Stimulated activated effector memory CD8-positive, alpha-beta T cell treated with anti-CD3 and anti-CD28 coated beads, Interleukin-12 subunit alpha, Interleukin-12 subunit beta, amount 100 ng/mL, for 72 hours (primary cell): ENCODE measurements at regions not wholly inside any gene's neighbourhood (a gene's known extent, or its start where the extent isn't known, plus 50 kb on each side); places are given as distances from the start of the nearest gene placed in this dataset.
"Not testable (repeated sequence)": the region's sequence is repeated elsewhere in the genome, so short reads cannot be mapped to it uniquely, and the experiment has no call there.

Experiments
- ATAC-seq: fragments of 150-1000 bp; cut with Tn5 transposase; 2 replicates; pipeline ENCODE4 v1.10.0; 2021
- DNase-seq, 2 donors: peaks; one replicate each; pipeline ENCODE4 v3.0.0; 2021 to 2022; ENCODE audit warnings: low spot score in 2 of 2
- H3K27ac Mint-ChIP-seq: one replicate; pipeline ENCODE4 v1.8.0; 2022; ENCODE audit warnings: mild to moderate bottlenecking, mixed read lengths
- H3K36me3 Mint-ChIP-seq: one replicate; pipeline ENCODE4 v1.8.0; 2022; ENCODE audit warnings: mild to moderate bottlenecking, mixed read lengths
- H3K4me1 Mint-ChIP-seq: one replicate; pipeline ENCODE4 v1.8.0; 2022; ENCODE audit warnings: mixed read lengths
- H3K4me3 Mint-ChIP-seq: one replicate; pipeline ENCODE4 v1.8.0; 2022; ENCODE audit warnings: mild to moderate bottlenecking, mixed read lengths
- H3K9me3 Mint-ChIP-seq: one replicate; pipeline ENCODE4 v1.8.0; 2022; ENCODE audit warnings: mixed read lengths

DNA sequence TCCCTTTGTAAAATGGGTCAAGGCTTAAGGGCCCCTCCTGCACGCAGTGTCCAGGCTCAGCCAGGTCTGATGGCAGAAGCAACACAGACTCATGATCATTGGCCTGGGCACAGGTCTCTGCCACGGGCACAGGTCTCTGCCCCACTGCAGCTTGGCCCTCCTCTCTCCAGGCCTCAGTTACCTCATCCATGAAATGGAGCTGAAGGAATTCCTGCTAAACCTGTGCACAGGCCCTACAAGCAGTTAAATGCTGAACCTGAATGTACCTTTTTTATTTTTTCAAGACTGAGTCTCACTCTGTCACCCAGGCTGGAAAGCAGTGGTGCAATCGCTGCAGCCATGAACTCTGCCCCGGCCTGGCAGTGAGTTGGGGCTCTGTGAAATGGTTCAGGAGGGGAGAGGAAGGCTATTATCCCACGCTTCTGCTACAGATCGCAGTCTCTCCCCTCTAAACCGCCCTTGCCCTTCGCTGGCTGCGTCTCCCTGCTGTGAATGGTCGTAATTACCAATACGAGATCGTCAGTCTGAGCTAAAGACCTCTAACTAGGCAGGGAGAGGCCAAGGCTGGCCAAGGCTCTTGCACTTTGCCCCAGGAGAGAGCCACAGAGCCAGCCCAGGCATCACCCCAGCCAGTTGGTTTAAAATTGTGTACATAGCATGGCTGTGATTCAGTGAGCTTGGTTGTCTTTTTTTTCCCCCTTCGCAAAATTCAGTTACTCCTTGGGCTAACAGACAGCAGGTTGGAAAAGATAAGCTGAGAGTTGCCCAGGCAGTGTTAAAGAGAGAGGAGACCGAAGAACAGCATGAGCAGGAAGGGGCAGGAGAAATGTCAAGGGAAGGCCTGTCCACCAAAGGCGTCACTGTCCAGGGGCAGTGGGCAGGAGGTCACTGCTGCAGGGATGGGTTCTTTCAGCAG is 93.0 kb upstream of the KCTD7 start:
- ATAC-seq (no peak), DNase-seq (no peak)
- H3K4me1 Mint-ChIP-seq, result peaks cover 4% of the 10 kb centered on the region
- peaks cover 6% of the 10 kb centered on the region for H3K36me3 Mint-ChIP-seq
- H3K4me3 Mint-ChIP-seq, result no peak overlapping the region
- H3K9me3 Mint-ChIP-seq, result no peaks in the 10 kb centered on the region
- no peak overlapping the region for H3K27ac Mint-ChIP-seq

DNA sequence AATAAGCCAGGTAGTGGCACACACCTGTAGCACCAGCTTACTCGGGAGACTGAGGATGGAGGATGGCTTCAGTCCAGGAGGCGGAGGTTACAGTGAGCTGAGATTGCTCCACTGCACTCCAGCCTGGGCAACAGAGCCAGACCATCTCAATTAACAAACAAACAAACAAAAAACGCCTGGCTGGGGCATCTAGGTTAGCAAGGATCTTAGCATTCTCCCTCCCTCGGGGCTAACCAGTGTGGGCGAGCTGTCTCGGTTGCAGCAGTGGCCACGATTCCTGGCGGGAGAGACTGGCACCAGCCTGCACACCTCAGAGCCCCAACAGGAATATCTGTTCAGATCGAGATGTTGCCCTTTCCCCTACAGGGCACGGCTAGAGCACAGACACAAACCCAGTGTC is 91.3 kb upstream of the KCTD7 start:
- Mint-ChIP-seq H3K27ac (no peak overlapping the region), H3K4me1 (peaks cover 10% of the 10 kb centered on the region), H3K4me3 (no peak overlapping the region), H3K36me3 (peaks cover 12% of the 10 kb centered on the region), H3K9me3 (no peaks in the 10 kb centered on the region)
- ATAC-seq (no peak), DNase-seq (no peak)

DNA sequence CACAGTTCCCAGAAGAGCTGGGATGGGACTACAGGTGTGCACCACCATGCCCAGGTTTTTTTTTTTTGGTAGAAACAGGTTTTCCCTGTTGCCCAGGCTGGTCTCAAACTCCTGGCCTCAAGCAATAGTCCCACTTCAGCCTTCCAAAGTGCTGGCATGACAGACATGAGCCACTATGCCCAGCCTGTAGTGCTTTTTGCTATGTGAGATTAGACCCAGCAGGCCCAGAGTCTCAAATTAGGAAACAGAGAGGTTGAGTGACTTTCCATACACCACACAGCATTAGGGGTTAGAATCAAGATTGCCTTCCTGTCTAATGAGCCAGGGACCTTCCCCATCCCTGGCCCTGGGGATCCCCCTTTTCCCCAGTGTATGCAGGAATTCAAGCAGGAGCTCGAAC is 90.8 kb upstream of the KCTD7 start:
- no peak overlapping the region for H3K27ac Mint-ChIP-seq
- DNase-seq, result no peak
- no peak for ATAC-seq
- peaks cover 10% of the 10 kb centered on the region for H3K4me1 Mint-ChIP-seq
- no peaks in the 10 kb centered on the region for H3K9me3 Mint-ChIP-seq
- peaks cover 17% of the 10 kb centered on the region for H3K36me3 Mint-ChIP-seq
- H3K4me3 Mint-ChIP-seq, result no peak overlapping the region

DNA sequence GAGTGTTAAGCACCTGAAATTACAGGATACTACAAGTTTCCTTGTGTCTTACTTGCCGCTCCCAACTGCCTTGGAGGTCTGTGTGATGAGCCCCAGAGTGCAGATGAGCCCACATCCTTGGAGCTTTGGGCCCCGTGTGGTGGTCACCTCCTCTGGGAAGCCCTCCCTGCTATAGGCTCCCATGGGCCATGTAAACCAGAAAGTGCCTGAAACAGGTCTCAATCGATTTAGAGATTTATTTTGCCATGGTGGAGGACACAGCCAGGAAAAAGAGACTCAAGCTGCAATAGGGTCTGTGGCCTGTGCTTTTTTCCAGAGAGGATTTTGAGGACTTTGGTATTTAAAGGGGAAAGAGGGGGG is 89.4 kb upstream of the KCTD7 start:
- DNase-seq (no peak), ATAC-seq (no peak)
- H3K36me3 Mint-ChIP-seq, result peaks cover 26% of the 10 kb centered on the region
- peak overlapping the region; percentile 35 for H3K27ac Mint-ChIP-seq
- peaks cover 10% of the 10 kb centered on the region for H3K4me1 Mint-ChIP-seq
- no peaks in the 10 kb centered on the region for H3K9me3 Mint-ChIP-seq
- H3K4me3 Mint-ChIP-seq, result no peak overlapping the region

DNA sequence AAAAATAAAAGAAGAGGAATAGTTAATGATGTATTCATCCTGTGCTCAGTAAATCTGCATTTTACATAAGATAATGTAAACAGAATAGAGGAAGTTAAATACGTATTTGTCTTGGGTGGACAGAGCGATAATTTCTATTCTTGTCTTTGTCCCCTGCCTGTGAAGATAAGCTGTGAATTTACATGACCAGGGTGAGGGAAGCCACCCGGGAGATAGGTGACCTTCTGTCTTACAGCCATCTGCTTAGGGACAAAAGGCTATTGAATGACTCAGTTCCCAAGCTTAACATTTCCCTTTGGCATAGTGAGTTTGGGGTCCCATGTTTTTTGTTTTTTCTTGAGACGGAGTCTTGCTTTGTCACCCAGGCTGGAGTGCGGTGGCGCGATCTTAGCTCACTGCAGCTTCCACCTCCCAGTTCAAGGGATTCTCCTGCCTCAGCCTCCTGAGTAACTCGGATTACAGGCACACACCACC is 88.7 kb upstream of the KCTD7 start:
- no peak for ATAC-seq

DNA sequence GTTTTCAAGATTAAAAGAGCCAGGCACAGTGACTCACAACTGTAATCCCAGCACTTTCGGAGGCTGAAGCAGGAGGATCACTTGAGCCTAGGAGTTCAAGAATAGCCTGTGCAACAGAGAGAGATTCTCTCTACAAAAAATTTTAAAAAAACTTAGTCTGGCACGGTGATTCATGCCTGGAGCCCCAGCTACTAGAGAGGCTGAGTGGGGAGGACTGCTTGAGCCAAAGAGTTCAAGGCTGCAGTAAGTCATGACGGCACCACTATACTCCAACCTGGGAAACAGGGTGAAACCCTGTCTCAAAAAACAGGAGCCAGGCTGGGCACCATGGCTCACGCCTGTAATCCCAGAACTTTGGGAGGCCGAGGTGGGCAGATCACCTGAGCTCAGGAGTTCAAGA is 86.6 kb upstream of the KCTD7 start:
- Mint-ChIP-seq H3K4me1 (peaks cover 10% of the 10 kb centered on the region), H3K9me3 (no peaks in the 10 kb centered on the region), H3K4me3 (no peak overlapping the region), H3K27ac (peak overlapping the region; percentile 87), H3K36me3 (peaks cover 49% of the 10 kb centered on the region)
- DNase-seq, result no peak
- no peak for ATAC-seq

More for the DNA sequence above, 88.7 kb upstream of the KCTD7 start:
- H3K9me3 Mint-ChIP-seq, result no peaks in the 10 kb centered on the region
- H3K4me1 Mint-ChIP-seq, result peaks cover 10% of the 10 kb centered on the region
- no peak overlapping the region for H3K27ac Mint-ChIP-seq
- DNase-seq, result no peak
- no peak overlapping the region for H3K4me3 Mint-ChIP-seq
- H3K36me3 Mint-ChIP-seq, result peaks cover 28% of the 10 kb centered on the region

DNA sequence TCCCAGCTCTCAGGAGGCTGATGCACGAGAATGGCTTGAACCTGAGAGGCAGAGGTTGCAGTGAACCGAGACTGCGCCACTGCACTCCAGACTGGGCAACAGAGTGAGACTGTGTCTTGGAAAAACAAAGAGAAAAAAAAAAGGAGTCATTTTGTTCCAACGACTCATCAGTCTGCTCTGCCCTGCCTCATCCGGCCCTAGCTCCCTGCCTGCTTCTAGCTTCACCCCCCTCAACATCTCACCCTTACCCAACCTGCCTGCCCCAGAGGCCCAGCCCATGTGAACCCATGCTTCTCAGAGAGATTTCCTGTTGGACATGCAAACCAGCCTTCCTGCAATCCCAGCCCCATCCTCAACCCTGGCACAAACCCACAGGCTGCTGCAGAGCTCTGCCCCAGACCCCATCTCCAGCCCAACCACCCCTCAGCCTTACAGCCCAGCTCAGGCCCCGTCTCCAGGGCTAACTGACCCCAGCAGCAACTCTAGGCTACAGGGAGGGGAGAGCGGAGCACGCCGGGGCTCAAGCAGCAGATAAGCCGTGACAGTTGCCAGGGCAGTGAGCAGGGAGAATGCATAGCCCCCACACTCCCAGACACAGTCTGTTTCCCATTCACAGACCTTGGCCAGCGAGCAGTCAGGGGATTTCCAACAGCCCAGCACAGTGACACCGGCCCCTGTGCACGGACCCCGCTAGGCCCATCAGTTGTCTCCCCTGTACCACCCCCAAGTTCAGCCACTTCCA is 86.0 kb upstream of the KCTD7 start:
- no peak for DNase-seq
- Mint-ChIP-seq H3K27ac (peak overlapping the region; percentile 68), H3K36me3 (peaks cover 56% of the 10 kb centered on the region), H3K4me1 (peaks cover 10% of the 10 kb centered on the region), H3K9me3 (no peaks in the 10 kb centered on the region), H3K4me3 (no peak overlapping the region)
- ATAC-seq, result peak; percentile 55

DNA sequence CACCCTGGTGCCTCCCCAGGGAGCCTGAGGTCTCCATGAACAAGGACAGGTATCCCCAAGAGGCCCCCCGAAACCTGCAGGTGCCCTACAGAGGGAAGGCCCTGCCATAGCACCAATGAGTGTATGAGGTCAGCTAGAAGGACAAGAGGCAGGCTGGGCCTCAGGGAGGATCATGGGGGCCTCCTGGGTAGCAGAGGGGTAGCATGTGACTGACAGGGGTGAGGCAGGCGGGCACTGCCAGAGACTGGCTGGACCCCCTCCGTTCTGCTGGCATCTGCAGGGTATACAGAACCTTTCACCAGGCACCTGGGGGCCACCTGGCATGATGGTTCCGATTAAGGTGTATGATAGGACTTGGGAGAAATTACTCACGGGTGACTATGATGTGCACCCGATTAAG is 79.2 kb upstream of the KCTD7 start:
- ATAC-seq (no peak), DNase-seq (no peak)
- H3K4me3 Mint-ChIP-seq, result no peak overlapping the region
- no peaks in the 10 kb centered on the region for H3K4me1 Mint-ChIP-seq
- H3K27ac Mint-ChIP-seq, result no peak overlapping the region
- H3K36me3 Mint-ChIP-seq, result peaks cover 98% of the 10 kb centered on the region
- no peaks in the 10 kb centered on the region for H3K9me3 Mint-ChIP-seq

DNA sequence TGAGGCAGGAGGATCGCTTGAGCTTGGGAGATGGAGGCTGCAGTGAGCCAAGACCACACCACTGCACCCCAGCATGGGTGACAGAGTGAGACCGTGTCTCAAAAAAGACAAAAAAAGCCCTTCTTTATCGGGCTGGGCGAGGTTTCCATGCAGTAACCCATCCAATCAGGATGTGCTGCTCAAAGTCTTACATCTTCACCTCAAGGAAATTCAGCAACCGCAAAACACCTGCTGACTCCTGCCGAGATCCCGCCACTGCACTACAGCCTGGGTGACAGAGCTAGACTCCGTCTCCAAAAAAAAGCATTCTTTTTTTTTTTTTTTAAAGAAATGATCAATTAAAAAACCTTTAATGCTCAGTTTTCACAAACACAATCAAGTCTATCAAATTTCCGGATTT is 75.7 kb upstream of the KCTD7 start:
- no peak overlapping the region for H3K27ac Mint-ChIP-seq
- H3K9me3 Mint-ChIP-seq, result no peaks in the 10 kb centered on the region
- DNase-seq (no peak), ATAC-seq (no peak)
- no peaks in the 10 kb centered on the region for H3K4me1 Mint-ChIP-seq
- no peak overlapping the region for H3K4me3 Mint-ChIP-seq
- peaks cover 77% of the 10 kb centered on the region for H3K36me3 Mint-ChIP-seq

DNA sequence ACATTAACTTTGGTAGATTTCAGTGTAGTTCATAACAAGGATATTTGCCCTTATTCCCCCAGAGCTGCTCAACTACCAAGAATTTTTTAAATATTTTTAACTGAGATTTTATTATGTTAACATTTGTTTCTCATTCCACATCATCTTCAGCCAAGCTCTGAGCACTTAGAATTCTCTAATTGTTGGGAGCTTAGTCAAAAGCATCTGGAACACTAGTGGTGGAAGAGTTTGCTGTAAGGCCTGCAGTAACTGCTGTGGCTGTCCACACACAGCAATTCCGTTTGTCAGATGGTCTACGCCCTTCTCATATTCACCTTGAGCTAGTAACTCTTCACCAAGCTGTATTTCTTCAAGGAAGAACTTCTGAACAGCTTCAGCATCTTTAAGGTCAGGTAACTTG is 75.0 kb upstream of the KCTD7 start:
- not testable (repeated sequence) for DNase-seq, H3K4me1 Mint-ChIP-seq, H3K9me3 Mint-ChIP-seq, H3K4me3 Mint-ChIP-seq, H3K27ac Mint-ChIP-seq, ATAC-seq
- H3K36me3 Mint-ChIP-seq, result peaks cover 70% of the 10 kb centered on the region

DNA sequence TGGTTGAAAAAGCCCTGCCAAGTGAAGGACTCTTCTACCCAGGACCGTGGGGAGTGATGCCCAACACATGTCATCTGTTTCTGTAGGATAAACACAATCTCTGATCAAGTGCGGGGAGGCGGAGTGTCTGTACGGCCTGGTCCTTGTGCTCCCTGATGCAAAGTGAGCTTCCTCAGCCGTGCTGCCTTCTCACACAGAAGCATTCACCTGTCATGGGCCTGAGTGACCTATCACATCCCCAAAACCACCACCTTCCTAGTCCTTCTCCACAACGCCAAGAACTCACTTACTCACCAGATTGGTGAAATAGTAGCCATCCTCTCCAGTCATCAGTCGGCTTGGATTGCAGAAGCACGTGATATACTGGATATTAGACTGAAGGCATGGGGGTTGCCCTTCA is 74.4 kb upstream of the KCTD7 start:
- not testable (repeated sequence) for H3K4me3 Mint-ChIP-seq, H3K4me1 Mint-ChIP-seq, H3K27ac Mint-ChIP-seq

DNA sequence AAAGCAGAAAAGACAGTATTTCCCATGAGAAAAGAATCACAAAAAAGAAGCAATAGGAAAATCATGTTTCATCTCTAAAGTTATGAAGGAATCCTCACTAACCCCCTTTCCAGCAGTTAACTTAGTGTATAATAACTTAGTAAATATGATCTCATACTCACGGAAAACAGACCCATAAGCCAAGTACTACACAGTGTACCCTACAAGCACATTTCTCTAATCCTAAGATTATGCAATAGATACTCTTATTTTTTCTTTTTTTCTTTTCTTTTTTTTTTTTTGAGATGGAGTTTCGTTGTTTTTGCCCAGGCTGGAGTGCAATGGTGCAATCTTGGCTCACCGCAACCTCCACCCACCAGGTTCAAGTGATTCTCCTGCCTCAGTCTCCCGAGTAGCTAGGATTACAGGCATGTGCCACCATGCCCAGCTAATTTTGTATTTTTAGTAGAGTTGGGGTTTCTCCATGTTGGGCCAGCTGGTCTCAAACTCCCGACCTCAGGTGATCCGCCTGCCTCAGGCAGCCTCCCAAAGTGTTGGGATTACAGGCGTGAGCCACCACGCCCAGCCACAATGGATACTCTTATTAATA is 73.7 kb upstream of the KCTD7 start:
- not testable (repeated sequence) for ATAC-seq, H3K4me1 Mint-ChIP-seq, DNase-seq, H3K9me3 Mint-ChIP-seq, H3K4me3 Mint-ChIP-seq, H3K27ac Mint-ChIP-seq
- H3K36me3 Mint-ChIP-seq, result peaks cover 66% of the 10 kb centered on the region

More for the DNA sequence above, 74.4 kb upstream of the KCTD7 start:
- not testable (repeated sequence) for H3K9me3 Mint-ChIP-seq, ATAC-seq, DNase-seq
- peaks cover 66% of the 10 kb centered on the region for H3K36me3 Mint-ChIP-seq

DNA sequence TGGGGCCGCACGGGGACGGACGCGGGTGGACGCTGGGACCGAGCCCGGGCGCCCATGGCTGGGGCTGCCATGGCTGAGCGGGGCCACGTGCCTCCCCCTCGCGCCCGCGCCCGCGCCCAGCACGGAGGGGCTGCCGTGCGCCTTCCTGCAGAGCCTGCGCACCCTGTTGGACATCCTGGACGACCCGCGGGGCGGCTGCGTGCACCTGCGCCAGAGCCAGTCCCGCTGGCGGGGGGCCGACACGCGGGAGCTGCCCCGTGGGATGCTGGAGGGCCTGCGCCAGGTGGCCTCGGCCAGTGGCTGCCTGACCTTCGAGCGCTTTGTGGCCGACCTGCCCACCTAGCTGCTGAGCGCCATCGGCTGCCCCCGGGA is 72.5 kb upstream of the KCTD7 start:
- Mint-ChIP-seq H3K27ac (no peak overlapping the region), H3K4me3 (no peak overlapping the region), H3K4me1 (peaks cover 10% of the 10 kb centered on the region), H3K9me3 (no peaks in the 10 kb centered on the region), H3K36me3 (peaks cover 65% of the 10 kb centered on the region)
- ATAC-seq (no peak), DNase-seq (no peak)

DNA sequence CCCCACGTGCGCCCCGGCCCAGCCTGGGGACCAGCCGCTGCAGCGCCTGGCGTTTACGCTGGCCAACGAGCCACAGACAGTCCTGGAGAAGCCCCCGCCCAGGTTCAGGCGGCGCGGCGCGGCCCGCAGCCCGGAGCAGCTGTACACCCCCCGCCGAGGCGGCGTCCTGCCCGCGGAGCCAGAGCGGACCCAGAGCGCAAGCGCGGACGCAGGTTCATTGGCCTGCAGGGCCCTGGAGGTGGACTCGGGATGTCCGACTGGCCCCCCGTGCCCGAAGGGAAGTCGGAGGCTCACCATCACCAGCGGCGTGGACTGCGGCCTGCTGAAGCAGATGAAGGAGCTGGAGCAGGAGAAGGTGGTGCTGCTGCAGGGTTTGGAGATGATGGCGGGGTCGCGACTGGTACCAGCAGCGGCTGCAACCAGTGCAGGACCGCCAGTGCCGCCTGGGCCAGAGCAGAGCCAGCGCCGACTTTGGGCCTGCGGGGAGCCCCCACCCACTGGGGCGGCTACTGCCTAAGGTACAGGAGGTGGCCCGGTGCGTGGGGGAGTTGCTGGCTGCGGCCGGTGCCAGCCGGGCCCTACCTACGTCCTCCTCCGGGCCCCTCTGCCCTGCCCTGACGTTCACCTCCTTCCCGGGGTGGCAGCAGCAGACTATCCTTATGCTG is 72.0 kb upstream of the KCTD7 start:
- DNase-seq, result no peak
- no peak overlapping the region for H3K27ac Mint-ChIP-seq
- peaks cover 10% of the 10 kb centered on the region for H3K4me1 Mint-ChIP-seq
- no peaks in the 10 kb centered on the region for H3K9me3 Mint-ChIP-seq
- no peak for ATAC-seq
- peaks cover 64% of the 10 kb centered on the region for H3K36me3 Mint-ChIP-seq
- no peak overlapping the region for H3K4me3 Mint-ChIP-seq
